Gastrocnemius medialis (tissue), 4 donors: ENCODE measurements at regions not wholly inside any gene's neighbourhood (a gene's known extent, or its start where the extent isn't known, plus 50 kb on each side); places are given as distances from the start of the nearest gene placed in this dataset.
"Not testable (repeated sequence)": the region's sequence is repeated elsewhere in the genome, so short reads cannot be mapped to it uniquely, and the experiment has no call there.

ENCODE experiments used
- CTCF ChIP-seq, 5 experiments: fragments of 450-650 bp in 3 of 5; fragments of 200-600 bp in 2 of 5; sonication (generic) in 2 of 5; IDR thresholded peaks in 4 of 5; conservative IDR thresholded peaks in 1 of 5; 1 replicate in 4 of 5; 2 replicates in 1 of 5; pipeline ENCODE4 v1.5.1; 2016 to 2019; ENCODE audit warnings: antibody characterized with exemption in 5 of 5, mild to moderate bottlenecking in 3 of 5, moderate library complexity in 3 of 5
- POLR2A ChIP-seq, 2 donors: fragments of 450-650 bp; IDR thresholded peaks; one replicate each; pipeline ENCODE4 v1.6.1; 2017; ENCODE audit warnings: antibody characterized with exemption in 2 of 2, mild to moderate bottlenecking in 2 of 2, moderate library complexity in 2 of 2

- not testable (repeated sequence) for TF ChIP-seq CTCF (IDR thresholded peaks at IDR 0.05 in 4 of 5, conservative IDR thresholded peaks at IDR 0.05 in 1 of 5); POLR2A (IDR thresholded peaks at IDR 0.05)
These were observed 212.4 kb downstream of the SDHAF3 start for GRCh38 chr7:97329871-97330270.
